GM23338 (cell line): ENCODE measurements at regions not wholly inside any gene's neighbourhood (a gene's known extent, or its start where the extent isn't known, plus 50 kb on each side); places are given as distances from the start of the nearest gene placed in this dataset.

ENCODE experiments used
- ATAC-seq: fragments of 200-7000 bp; cut with Tn5 transposase; 3 replicates; pipeline ENCODE4 v1.9.1; 2020
- DNase-seq: peaks from one replicate; pipeline ENCODE4 v3.0.0-alpha.2; 2015; ENCODE audit warnings: low spot score
- H2AFZ ChIP-seq: fragments of 200-600 bp; sonication (generic); 2 replicates; pipeline ENCODE4 v1.8.0; 2016; ENCODE audit warnings: antibody characterized with exemption, mild to moderate bottlenecking, moderate library complexity
- H3F3A ChIP-seq: fragments of 200-600 bp; sonication (generic); replicated peaks from 2 replicates; pipeline ENCODE4 v1.8.0; 2017; ENCODE audit warnings: antibody characterized with exemption, mixed run types, low read depth
- H3K27ac ChIP-seq: fragments of 200-600 bp; sonication (generic); 2 replicates; pipeline ENCODE4 v1.6.1; 2016; ENCODE audit warnings: low read depth
- H3K27me3 ChIP-seq: fragments of 200-600 bp; sonication (generic); 2 replicates; pipeline ENCODE4 v1.8.0; 2016; ENCODE audit warnings: mild to moderate bottlenecking, mixed run types, moderate library complexity; ENCODE audit not compliant: insufficient read depth
- H3K36me3 ChIP-seq: fragments of 200-600 bp; sonication (generic); 2 replicates; pipeline ENCODE4 v1.8.0; 2016; ENCODE audit warnings: mild to moderate bottlenecking; ENCODE audit not compliant: insufficient read depth
- H3K4me1 ChIP-seq: fragments of 200-600 bp; sonication (generic); 2 replicates; pipeline ENCODE4 v1.8.0; 2016; ENCODE audit warnings: mild to moderate bottlenecking, moderate library complexity; ENCODE audit not compliant: insufficient read depth
- H3K4me2 ChIP-seq: fragments of 200-600 bp; sonication (generic); 2 replicates; pipeline ENCODE4 v1.7.1; 2017; ENCODE audit warnings: mixed run types
- H3K4me3 ChIP-seq: fragments of 200-600 bp; sonication (generic); 2 replicates; pipeline ENCODE4 v1.6.1; 2016; ENCODE audit warnings: mixed run types
- H3K79me2 ChIP-seq: fragments of 200-600 bp; sonication (generic); replicated peaks from 2 replicates; pipeline ENCODE4 v1.8.0; 2017; ENCODE audit warnings: mild to moderate bottlenecking; ENCODE audit not compliant: insufficient read depth
- H3K9me2 ChIP-seq: fragments of 200-600 bp; sonication (generic); 2 replicates; pipeline ENCODE4 v1.8.0; 2017; ENCODE audit not compliant: insufficient read depth
- H4K20me1 ChIP-seq: fragments of 200-600 bp; sonication (generic); replicated peaks from 2 replicates; pipeline ENCODE4 v1.8.0; 2017; ENCODE audit warnings: mild to moderate bottlenecking; ENCODE audit not compliant: insufficient read depth
- H3K27ac Mint-ChIP-seq: 2 replicates; pipeline ENCODE4 v1.8.0; 2020; ENCODE audit warnings: inconsistent platforms, mild to moderate bottlenecking, moderate library complexity, mixed read lengths
- H3K27me3 Mint-ChIP-seq: 3 replicates; pipeline ENCODE4 v1.8.0; 2022; ENCODE audit warnings: low read depth, mild to moderate bottlenecking, moderate library complexity, mixed read lengths, inconsistent platforms; ENCODE audit not compliant: insufficient read depth, poor library complexity
- H3K36me3 Mint-ChIP-seq: 3 replicates; pipeline ENCODE4 v1.8.0; 2021; ENCODE audit warnings: low read depth, mild to moderate bottlenecking, inconsistent platforms, moderate library complexity, mixed read lengths
- H3K4me1 Mint-ChIP-seq: 3 replicates; pipeline ENCODE4 v1.8.0; 2020; ENCODE audit warnings: mild to moderate bottlenecking, inconsistent platforms, mixed read lengths
- H3K4me3 Mint-ChIP-seq: 3 replicates; pipeline ENCODE4 v1.8.0; 2021; ENCODE audit warnings: moderate library complexity, mild to moderate bottlenecking, inconsistent platforms, mixed read lengths
- H3K9me3 Mint-ChIP-seq: 3 replicates; pipeline ENCODE4 v1.8.0; 2020; ENCODE audit warnings: moderate library complexity, mild to moderate bottlenecking, inconsistent platforms, mixed read lengths
- CREB1 ChIP-seq: fragments of 250-450 bp; sonication (Bioruptor Pico); IDR thresholded peaks from 2 replicates; pipeline ENCODE4 v1.5.0; 2020; ENCODE audit warnings: low read depth, mild to moderate bottlenecking, moderate library complexity
- EZH2 ChIP-seq: fragments of 200-600 bp; sonication (generic); IDR thresholded peaks from one replicate; pipeline ENCODE4 v1.8.0; 2017; ENCODE audit warnings: antibody characterized with exemption, mild to moderate bottlenecking, low read depth; ENCODE audit not compliant: unreplicated experiment
- EZH2phosphoT487 ChIP-seq: fragments of 200-600 bp; sonication (generic); IDR thresholded peaks from one replicate; pipeline ENCODE4 v1.8.1; 2018; ENCODE audit warnings: antibody characterized with exemption; ENCODE audit not compliant: unreplicated experiment
- JUNB ChIP-seq: IDR thresholded peaks from one replicate; pipeline ENCODE4 v1.6.1; 2016; ENCODE audit warnings: antibody characterized with exemption; ENCODE audit not compliant: unreplicated experiment
- NANOG ChIP-seq: IDR thresholded peaks from 2 replicates; pipeline ENCODE4 v1.6.1; 2016; ENCODE audit warnings: antibody characterized with exemption, borderline replicate concordance
- POLR2AphosphoS5 ChIP-seq: IDR thresholded peaks from 2 replicates; pipeline ENCODE4 v1.6.1; 2016; ENCODE audit warnings: antibody characterized with exemption, low read depth
- STAT1 ChIP-seq: IDR thresholded peaks from one replicate; pipeline ENCODE4 v1.6.1; 2016; ENCODE audit warnings: antibody characterized with exemption; ENCODE audit not compliant: unreplicated experiment
- ZNF114 ChIP-seq: fragments of 250-450 bp; sonication (Bioruptor Pico); IDR thresholded peaks from 2 replicates; pipeline ENCODE4 v1.5.0; 2020; ENCODE audit warnings: mild to moderate bottlenecking, moderate library complexity
- ZNF331 ChIP-seq: fragments of 250-450 bp; sonication (Bioruptor Pico); IDR thresholded peaks from 2 replicates; pipeline ENCODE4 v1.5.0; 2020; ENCODE audit warnings: low read depth, mild to moderate bottlenecking, moderate library complexity
- TF ChIP-seq, protein P1 (sequence below), 2 experiments: fragments of 200-600 bp in 1 of 2; sonication (generic) in 1 of 2; conservative IDR thresholded peaks; 2 replicates each; pipeline versions ENCODE4 v1.5.1 to v1.6.1; 2016 to 2017; ENCODE audit warnings: antibody characterized with exemption in 2 of 2, low read depth in 2 of 2, mild to moderate bottlenecking in 2 of 2, moderate library complexity in 1 of 2
- TF ChIP-seq, protein P2 (sequence below): IDR thresholded peaks from one replicate; pipeline ENCODE4 v1.6.1; 2018; ENCODE audit warnings: antibody characterized with exemption; ENCODE audit not compliant: unreplicated experiment
- TF ChIP-seq, protein P3 (sequence below): fragments of 250-450 bp; sonication (Bioruptor Pico); IDR thresholded peaks from 2 replicates; pipeline ENCODE4 v1.5.0; 2020; ENCODE audit warnings: mild to moderate bottlenecking, moderate library complexity
- TF ChIP-seq, protein P4 (sequence below): IDR thresholded peaks from 2 replicates; pipeline ENCODE4 v1.6.1; 2016; ENCODE audit warnings: antibody characterized with exemption

DNA sequence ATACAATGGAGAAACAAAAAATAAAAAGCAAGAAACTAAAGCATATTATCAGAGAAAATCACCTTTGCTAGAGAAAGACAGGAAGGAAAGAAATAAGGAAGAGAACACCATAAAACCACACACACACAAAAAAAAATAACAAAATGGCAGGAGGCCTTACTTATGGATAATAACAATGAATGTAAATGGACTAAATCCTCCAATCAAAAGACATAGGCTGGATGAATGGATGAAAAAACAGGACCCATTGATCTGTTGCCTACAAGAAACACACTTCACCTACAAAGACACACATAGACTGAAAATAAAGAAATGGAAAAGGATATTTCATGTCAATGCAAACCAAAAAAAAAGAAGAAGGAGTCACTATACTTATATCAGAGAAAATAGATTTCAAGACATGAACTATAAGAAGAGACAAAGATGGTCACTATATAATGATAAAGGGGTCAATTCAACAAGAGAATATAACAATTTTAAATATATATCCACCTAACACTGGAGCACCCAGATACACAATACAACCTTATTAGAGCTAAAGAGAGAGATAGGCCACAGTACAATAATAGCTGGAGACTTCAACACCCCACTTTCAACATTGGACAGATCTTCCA lies 693.6 kb downstream of the HACE1 start:
- no peak overlapping the region for H3K27ac ChIP-seq
- H3K4me2 ChIP-seq = no peak overlapping the region
- H3K9me2 ChIP-seq = no peaks in the 10 kb centered on the region; the same call in 1 of the 2 replicates
- no peaks in the 10 kb centered on the region for H3K79me2 ChIP-seq
- TF ChIP-seq, protein P1, sequence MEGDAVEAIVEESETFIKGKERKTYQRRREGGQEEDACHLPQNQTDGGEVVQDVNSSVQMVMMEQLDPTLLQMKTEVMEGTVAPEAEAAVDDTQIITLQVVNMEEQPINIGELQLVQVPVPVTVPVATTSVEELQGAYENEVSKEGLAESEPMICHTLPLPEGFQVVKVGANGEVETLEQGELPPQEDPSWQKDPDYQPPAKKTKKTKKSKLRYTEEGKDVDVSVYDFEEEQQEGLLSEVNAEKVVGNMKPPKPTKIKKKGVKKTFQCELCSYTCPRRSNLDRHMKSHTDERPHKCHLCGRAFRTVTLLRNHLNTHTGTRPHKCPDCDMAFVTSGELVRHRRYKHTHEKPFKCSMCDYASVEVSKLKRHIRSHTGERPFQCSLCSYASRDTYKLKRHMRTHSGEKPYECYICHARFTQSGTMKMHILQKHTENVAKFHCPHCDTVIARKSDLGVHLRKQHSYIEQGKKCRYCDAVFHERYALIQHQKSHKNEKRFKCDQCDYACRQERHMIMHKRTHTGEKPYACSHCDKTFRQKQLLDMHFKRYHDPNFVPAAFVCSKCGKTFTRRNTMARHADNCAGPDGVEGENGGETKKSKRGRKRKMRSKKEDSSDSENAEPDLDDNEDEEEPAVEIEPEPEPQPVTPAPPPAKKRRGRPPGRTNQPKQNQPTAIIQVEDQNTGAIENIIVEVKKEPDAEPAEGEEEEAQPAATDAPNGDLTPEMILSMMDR (conservative IDR thresholded peaks at IDR 0.05; ENCODE audit: low read depth in 2 of 2) = no peak
- no peak for TF ChIP-seq CREB1 (CRISPR knock-in tag)
- TF ChIP-seq POLR2AphosphoS5 = no peak
- TF ChIP-seq JUNB = no peak
- no peak for TF ChIP-seq EZH2
- TF ChIP-seq, protein P2, sequence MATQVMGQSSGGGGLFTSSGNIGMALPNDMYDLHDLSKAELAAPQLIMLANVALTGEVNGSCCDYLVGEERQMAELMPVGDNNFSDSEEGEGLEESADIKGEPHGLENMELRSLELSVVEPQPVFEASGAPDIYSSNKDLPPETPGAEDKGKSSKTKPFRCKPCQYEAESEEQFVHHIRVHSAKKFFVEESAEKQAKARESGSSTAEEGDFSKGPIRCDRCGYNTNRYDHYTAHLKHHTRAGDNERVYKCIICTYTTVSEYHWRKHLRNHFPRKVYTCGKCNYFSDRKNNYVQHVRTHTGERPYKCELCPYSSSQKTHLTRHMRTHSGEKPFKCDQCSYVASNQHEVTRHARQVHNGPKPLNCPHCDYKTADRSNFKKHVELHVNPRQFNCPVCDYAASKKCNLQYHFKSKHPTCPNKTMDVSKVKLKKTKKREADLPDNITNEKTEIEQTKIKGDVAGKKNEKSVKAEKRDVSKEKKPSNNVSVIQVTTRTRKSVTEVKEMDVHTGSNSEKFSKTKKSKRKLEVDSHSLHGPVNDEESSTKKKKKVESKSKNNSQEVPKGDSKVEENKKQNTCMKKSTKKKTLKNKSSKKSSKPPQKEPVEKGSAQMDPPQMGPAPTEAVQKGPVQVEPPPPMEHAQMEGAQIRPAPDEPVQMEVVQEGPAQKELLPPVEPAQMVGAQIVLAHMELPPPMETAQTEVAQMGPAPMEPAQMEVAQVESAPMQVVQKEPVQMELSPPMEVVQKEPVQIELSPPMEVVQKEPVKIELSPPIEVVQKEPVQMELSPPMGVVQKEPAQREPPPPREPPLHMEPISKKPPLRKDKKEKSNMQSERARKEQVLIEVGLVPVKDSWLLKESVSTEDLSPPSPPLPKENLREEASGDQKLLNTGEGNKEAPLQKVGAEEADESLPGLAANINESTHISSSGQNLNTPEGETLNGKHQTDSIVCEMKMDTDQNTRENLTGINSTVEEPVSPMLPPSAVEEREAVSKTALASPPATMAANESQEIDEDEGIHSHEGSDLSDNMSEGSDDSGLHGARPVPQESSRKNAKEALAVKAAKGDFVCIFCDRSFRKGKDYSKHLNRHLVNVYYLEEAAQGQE = no peak
- TF ChIP-seq EZH2phosphoT487 = no peak
- TF ChIP-seq, protein P3, sequence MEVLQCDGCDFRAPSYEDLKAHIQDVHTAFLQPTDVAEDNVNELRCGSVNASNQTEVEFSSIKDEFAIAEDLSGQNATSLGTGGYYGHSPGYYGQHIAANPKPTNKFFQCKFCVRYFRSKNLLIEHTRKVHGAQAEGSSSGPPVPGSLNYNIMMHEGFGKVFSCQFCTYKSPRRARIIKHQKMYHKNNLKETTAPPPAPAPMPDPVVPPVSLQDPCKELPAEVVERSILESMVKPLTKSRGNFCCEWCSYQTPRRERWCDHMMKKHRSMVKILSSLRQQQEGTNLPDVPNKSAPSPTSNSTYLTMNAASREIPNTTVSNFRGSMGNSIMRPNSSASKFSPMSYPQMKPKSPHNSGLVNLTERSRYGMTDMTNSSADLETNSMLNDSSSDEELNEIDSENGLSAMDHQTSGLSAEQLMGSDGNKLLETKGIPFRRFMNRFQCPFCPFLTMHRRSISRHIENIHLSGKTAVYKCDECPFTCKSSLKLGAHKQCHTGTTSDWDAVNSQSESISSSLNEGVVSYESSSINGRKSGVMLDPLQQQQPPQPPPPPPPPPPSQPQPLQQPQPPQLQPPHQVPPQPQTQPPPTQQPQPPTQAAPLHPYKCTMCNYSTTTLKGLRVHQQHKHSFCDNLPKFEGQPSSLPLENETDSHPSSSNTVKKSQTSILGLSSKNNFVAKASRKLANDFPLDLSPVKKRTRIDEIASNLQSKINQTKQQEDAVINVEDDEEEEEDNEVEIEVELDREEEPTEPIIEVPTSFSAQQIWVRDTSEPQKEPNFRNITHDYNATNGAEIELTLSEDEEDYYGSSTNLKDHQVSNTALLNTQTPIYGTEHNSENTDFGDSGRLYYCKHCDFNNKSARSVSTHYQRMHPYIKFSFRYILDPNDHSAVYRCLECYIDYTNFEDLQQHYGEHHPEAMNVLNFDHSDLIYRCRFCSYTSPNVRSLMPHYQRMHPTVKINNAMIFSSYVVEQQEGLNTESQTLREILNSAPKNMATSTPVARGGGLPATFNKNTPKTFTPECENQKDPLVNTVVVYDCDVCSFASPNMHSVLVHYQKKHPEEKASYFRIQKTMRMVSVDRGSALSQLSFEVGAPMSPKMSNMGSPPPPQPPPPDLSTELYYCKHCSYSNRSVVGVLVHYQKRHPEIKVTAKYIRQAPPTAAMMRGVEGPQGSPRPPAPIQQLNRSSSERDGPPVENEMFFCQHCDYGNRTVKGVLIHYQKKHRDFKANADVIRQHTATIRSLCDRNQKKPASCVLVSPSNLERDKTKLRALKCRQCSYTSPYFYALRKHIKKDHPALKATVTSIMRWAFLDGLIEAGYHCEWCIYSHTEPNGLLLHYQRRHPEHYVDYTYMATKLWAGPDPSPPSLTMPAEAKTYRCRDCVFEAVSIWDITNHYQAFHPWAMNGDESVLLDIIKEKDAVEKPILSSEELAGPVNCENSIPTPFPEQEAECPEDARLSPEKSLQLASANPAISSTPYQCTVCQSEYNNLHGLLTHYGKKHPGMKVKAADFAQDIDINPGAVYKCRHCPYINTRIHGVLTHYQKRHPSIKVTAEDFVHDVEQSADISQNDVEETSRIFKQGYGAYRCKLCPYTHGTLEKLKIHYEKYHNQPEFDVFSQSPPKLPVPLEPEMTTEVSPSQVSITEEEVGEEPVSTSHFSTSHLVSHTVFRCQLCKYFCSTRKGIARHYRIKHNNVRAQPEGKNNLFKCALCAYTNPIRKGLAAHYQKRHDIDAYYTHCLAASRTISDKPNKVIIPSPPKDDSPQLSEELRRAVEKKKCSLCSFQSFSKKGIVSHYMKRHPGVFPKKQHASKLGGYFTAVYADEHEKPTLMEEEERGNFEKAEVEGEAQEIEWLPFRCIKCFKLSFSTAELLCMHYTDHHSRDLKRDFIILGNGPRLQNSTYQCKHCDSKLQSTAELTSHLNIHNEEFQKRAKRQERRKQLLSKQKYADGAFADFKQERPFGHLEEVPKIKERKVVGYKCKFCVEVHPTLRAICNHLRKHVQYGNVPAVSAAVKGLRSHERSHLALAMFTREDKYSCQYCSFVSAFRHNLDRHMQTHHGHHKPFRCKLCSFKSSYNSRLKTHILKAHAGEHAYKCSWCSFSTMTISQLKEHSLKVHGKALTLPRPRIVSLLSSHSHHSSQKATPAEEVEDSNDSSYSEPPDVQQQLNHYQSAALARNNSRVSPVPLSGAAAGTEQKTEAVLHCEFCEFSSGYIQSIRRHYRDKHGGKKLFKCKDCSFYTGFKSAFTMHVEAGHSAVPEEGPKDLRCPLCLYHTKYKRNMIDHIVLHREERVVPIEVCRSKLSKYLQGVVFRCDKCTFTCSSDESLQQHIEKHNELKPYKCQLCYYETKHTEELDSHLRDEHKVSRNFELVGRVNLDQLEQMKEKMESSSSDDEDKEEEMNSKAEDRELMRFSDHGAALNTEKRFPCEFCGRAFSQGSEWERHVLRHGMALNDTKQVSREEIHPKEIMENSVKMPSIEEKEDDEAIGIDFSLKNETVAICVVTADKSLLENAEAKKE (CRISPR knock-in tag) = no peak
- TF ChIP-seq NANOG = no peak
- no peak for TF ChIP-seq STAT1
- TF ChIP-seq, protein P4, sequence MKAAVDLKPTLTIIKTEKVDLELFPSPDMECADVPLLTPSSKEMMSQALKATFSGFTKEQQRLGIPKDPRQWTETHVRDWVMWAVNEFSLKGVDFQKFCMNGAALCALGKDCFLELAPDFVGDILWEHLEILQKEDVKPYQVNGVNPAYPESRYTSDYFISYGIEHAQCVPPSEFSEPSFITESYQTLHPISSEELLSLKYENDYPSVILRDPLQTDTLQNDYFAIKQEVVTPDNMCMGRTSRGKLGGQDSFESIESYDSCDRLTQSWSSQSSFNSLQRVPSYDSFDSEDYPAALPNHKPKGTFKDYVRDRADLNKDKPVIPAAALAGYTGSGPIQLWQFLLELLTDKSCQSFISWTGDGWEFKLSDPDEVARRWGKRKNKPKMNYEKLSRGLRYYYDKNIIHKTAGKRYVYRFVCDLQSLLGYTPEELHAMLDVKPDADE = no peak
- TF ChIP-seq ZNF331 (CRISPR knock-in tag) = no peak
- no peak for TF ChIP-seq ZNF114 (CRISPR knock-in tag)
- Mint-ChIP-seq H3K4me3 (no peak overlapping the region), H3K27ac (no peak overlapping the region), H3K27me3 (peaks cover 6% of the 10 kb centered on the region), H3K4me1 (peaks cover 6% of the 10 kb centered on the region; the same call in 2 of the 3 replicates), H3K9me3 (peaks cover 7% of the 10 kb centered on the region), H3K36me3 (peaks cover 4% of the 10 kb centered on the region; the same call in 1 of the 3 replicates)
- H2AFZ ChIP-seq = no peak overlapping the region
- peaks cover 8% of the 10 kb centered on the region for H3K4me1 ChIP-seq
- H4K20me1 ChIP-seq = no peaks in the 10 kb centered on the region
- H3K4me3 ChIP-seq = no peak overlapping the region
- H3K27me3 ChIP-seq = no peaks in the 10 kb centered on the region
- DNase-seq = no peak
- no peaks in the 10 kb centered on the region for H3F3A ChIP-seq
- no peaks in the 10 kb centered on the region for H3K36me3 ChIP-seq
- ATAC-seq = no peak
